HCT116 (cell line): ENCODE measurements at regions not wholly inside any gene's neighbourhood (a gene's known extent, or its start where the extent isn't known, plus 50 kb on each side); places are given as distances from the start of the nearest gene placed in this dataset.
A peak's percentile ranks its signal among the peaks of the same experiment; 100 is the strongest.

ENCODE experiments used
- ATAC-seq: fragments of 200-7000 bp; cut with Tn5 transposase; 2 replicates; pipeline ENCODE4 v1.9.1; 2020; ENCODE audit warnings: mild to moderate bottlenecking, moderate library complexity
- BruUV-seq: library from RNA; stranded (reverse); fragments of 400-500 nt; replicated peaks from 2 replicates; lab custom pipeline; 2021; lab: Mats Ljungman, UMichigan
- CTCF ChIA-PET: fragments of 300-600 bp; sonication (Branson Sonifier 250); formaldehyde crosslinking; loops from one replicate; lab custom pipeline; 2021; ENCODE audit warnings: antibody characterized with exemption; lab: Charles Lee
- POLR2A ChIA-PET: fragments of 300-600, 350-600 bp; sonication (Branson Sonifier 250); formaldehyde crosslinking; loops from one replicate; lab custom pipeline; 2021; ENCODE audit warnings: antibody characterized with exemption; lab: Charles Lee
- RAD21 ChIA-PET, 2 experiments: fragments of 300-600 bp; sonication (Branson Sonifier 250); formaldehyde crosslinking; loops; one replicate each; lab custom pipeline; 2023; ENCODE audit warnings: low total read pairs in 2 of 2; ENCODE audit not compliant: uncharacterized antibody in 2 of 2, unreplicated experiment in 2 of 2, low non-redundant PET in 1 of 2; lab: Charles Lee
- DNase-seq: peaks from one replicate; pipeline ENCODE4 v3.0.0-alpha.2; 2010; ENCODE audit warnings: low read depth, low spot score
- H2AFZ ChIP-seq: fragments of 200-600 bp; shearing (Covaris generic), sonication (generic); 2 replicates; pipeline ENCODE4 v1.6.1; 2017; ENCODE audit warnings: low read depth, mixed run types, mixed read lengths, antibody characterized with exemption, low read length; ENCODE audit not compliant: poor library complexity, severe bottlenecking
- H3K27ac ChIP-seq: 2 replicates; pipeline ENCODE4 v1.5.1; 2012; ENCODE audit warnings: low read depth, low read length
- H3K27me3 ChIP-seq: fragments of 200-600 bp; sonication (generic); 2 replicates; pipeline ENCODE4 v1.6.1; 2016; ENCODE audit warnings: mixed run types, low read length, mixed read lengths; ENCODE audit not compliant: insufficient read depth
- H3K36me3 ChIP-seq, 2 experiments: fragments of 200-500 bp in 1 of 2; fragments of 200-600 bp in 1 of 2; sonication (Bioruptor generic) in 1 of 2; sonication (generic) in 1 of 2; 2 replicates each; pipeline versions ENCODE4 v1.5.1 to v1.6.1; 2014 to 2016; ENCODE audit warnings: low read length in 2 of 2, inconsistent platforms in 1 of 2, mixed read lengths in 1 of 2, mixed run types in 1 of 2; ENCODE audit not compliant: insufficient read depth in 2 of 2, control insufficient read depth in 1 of 2
- H3K4me1 ChIP-seq, 2 experiments: fragments of 200-600 bp in 1 of 2; sonication (generic) in 1 of 2; 2 replicates each; pipeline versions ENCODE4 v1.5.1 to v1.6.1; 2012 to 2017; ENCODE audit warnings: low read length in 2 of 2, inconsistent platforms in 1 of 2, mild to moderate bottlenecking in 1 of 2, mixed read lengths in 1 of 2, mixed run types in 1 of 2, moderate library complexity in 1 of 2; ENCODE audit not compliant: insufficient read depth in 2 of 2, control insufficient read depth in 1 of 2
- H3K4me2 ChIP-seq: fragments of 200-600 bp; sonication (generic); 2 replicates; pipeline ENCODE4 v1.6.1; 2017; ENCODE audit warnings: mixed run types, low read length, mixed read lengths
- H3K4me3 ChIP-seq, 2 experiments: fragments of 200-600 bp in 1 of 2; sonication (generic) in 1 of 2; replicated peaks in 1 of 2; 2 replicates each; pipeline ENCODE4 v1.5.1; 2011 to 2016; ENCODE audit warnings: low read length in 2 of 2, control low read depth in 1 of 2, low read depth in 1 of 2, mild to moderate bottlenecking in 1 of 2, mixed read lengths in 1 of 2, mixed run types in 1 of 2
- H3K79me2 ChIP-seq: fragments of 200-600 bp; sonication (generic); 2 replicates; pipeline ENCODE4 v1.6.1; 2017; ENCODE audit warnings: mild to moderate bottlenecking, mixed run types, low read length, moderate library complexity, mixed read lengths; ENCODE audit not compliant: insufficient read depth
- H3K9ac ChIP-seq: fragments of 200-600 bp; sonication (generic); 2 replicates; pipeline ENCODE4 v1.6.1; 2016; ENCODE audit warnings: low read length, mixed read lengths
- H3K9me2 ChIP-seq: fragments of 200-600 bp; sonication (generic), shearing (Covaris generic); 2 replicates; pipeline ENCODE4 v1.6.1; 2017; ENCODE audit warnings: mixed run types, mild to moderate bottlenecking, moderate library complexity; ENCODE audit not compliant: insufficient read depth
- H3K9me3 ChIP-seq, 2 experiments: fragments of 200-500 bp in 1 of 2; fragments of 200-600 bp in 1 of 2; sonication (Bioruptor generic) in 1 of 2; sonication (generic) in 1 of 2; 2 replicates each; pipeline ENCODE4 v1.6.1; 2014 to 2017; ENCODE audit warnings: low read length in 2 of 2, mixed read lengths in 2 of 2, inconsistent platforms in 1 of 2, low read depth in 1 of 2, mild to moderate bottlenecking in 1 of 2, mixed run types in 1 of 2, moderate library complexity in 1 of 2; ENCODE audit not compliant: control insufficient read depth in 1 of 2, insufficient read depth in 1 of 2
- H4K20me1 ChIP-seq: fragments of 200-600 bp; sonication (generic), shearing (Covaris generic); 2 replicates; pipeline ENCODE4 v1.6.1; 2017; ENCODE audit warnings: mixed run types, mild to moderate bottlenecking, moderate library complexity; ENCODE audit not compliant: insufficient read depth
- ATF3 ChIP-seq: IDR thresholded peaks from 2 replicates; pipeline ENCODE4 v1.6.1; 2012
- CBX3 ChIP-seq: IDR thresholded peaks from 2 replicates; pipeline ENCODE4 v1.6.1; 2012; ENCODE audit warnings: low read depth
- CEBPB ChIP-seq: IDR thresholded peaks from 2 replicates; pipeline ENCODE4 v1.6.1; 2012; ENCODE audit warnings: low read depth
- EGR1 ChIP-seq: IDR thresholded peaks from 2 replicates; pipeline ENCODE4 v1.6.1; 2012; ENCODE audit warnings: low read depth
- EZH2phosphoT487 ChIP-seq: fragments of 200-600 bp; IDR thresholded peaks from 2 replicates; pipeline ENCODE4 v1.6.1; 2018; ENCODE audit warnings: antibody characterized with exemption, borderline replicate concordance
- FOSL1 ChIP-seq: IDR thresholded peaks from 2 replicates; pipeline ENCODE4 v1.6.1; 2012; ENCODE audit warnings: low read depth
- JUND ChIP-seq: IDR thresholded peaks from 2 replicates; pipeline ENCODE4 v1.6.1; 2012
- POLR2AphosphoS5 ChIP-seq: IDR thresholded peaks from 2 replicates; pipeline ENCODE4 v1.6.1; 2011; ENCODE audit warnings: mild to moderate bottlenecking, low read depth, low read length, moderate library complexity
- SP1 ChIP-seq: IDR thresholded peaks from 2 replicates; pipeline ENCODE4 v1.6.1; 2012; ENCODE audit warnings: low read depth
- YY1 ChIP-seq: IDR thresholded peaks from 2 replicates; pipeline ENCODE4 v1.6.1; 2011; ENCODE audit warnings: low read length, low read depth, moderate library complexity, mild to moderate bottlenecking; ENCODE audit not compliant: insufficient replicate concordance; ENCODE audit errors: extremely low read depth
- ZBTB33 ChIP-seq: IDR thresholded peaks from 2 replicates; pipeline ENCODE4 v1.6.1; 2011; ENCODE audit warnings: mild to moderate bottlenecking, low read length, moderate library complexity; ENCODE audit not compliant: insufficient replicate concordance; ENCODE audit errors: extremely low read depth
- ZNF274 ChIP-seq: fragments of 200-500 bp; sonication (Bioruptor generic); IDR thresholded peaks from 2 replicates; pipeline ENCODE4 v1.6.1; 2014; ENCODE audit warnings: mild to moderate bottlenecking, low read depth, low read length, inconsistent platforms
- intact Hi-C: fragments of 100-400 bp; cut with micrococcal nuclease; formaldehyde crosslinking; loops from 2 replicates; pipeline ENCODE4 v1.10.0; 2022

- DNase-seq: no peak
Measured at GRCh38 chr6:145155411-145155810, 579.9 kb downstream of the EPM2A start.

More at GRCh38 chr6:145155411-145155810, 579.9 kb downstream of the EPM2A start:
- Histone ChIP-seq H3K9me3 (peaks cover 6 to 10% of the 10 kb centered on the region in 2 experiments; a peak in 3 of 4 replicates), H3K27me3 (no peaks in the 10 kb centered on the region), H3K9ac (no peak overlapping the region), H3K27ac (no peak overlapping the region), H3K4me1 (peaks cover 0 to 13% of the 10 kb centered on the region in 2 experiments; a peak in 1 of 4 replicates), H2AFZ (peak overlapping the region; percentile 35), H3K36me3 (no peaks in the 10 kb centered on the region), H3K79me2 (no peaks in the 10 kb centered on the region), H3K9me2 (no peaks in the 10 kb centered on the region), H4K20me1 (no peaks in the 10 kb centered on the region), H3K4me2 (no peak overlapping the region; the same call in 1 of the 2 replicates), H3K4me3 (no peak overlapping the region)
- ChIA-PET CTCF (interaction anchor here (1.1 kb wide), 1 partner anchor 18 kb away, joined by 5 read pairs; no protein-coding TSS in a partner anchor), POLR2A (no interaction called here), RAD21 (no interaction called here)
- BruUV-seq: no TSS peak
- TF ChIP-seq CBX3: no peak
- TF ChIP-seq ZNF274: no peak
- no peak for TF ChIP-seq FOSL1
- TF ChIP-seq SP1: no peak
- no peak for TF ChIP-seq ATF3
- TF ChIP-seq EGR1: no peak
- no peak for TF ChIP-seq JUND
- no peak for TF ChIP-seq YY1
- no peak for TF ChIP-seq ZBTB33
- TF ChIP-seq CEBPB: no peak
- no peak for TF ChIP-seq EZH2phosphoT487
- no peak for TF ChIP-seq POLR2AphosphoS5
- no peak for ATAC-seq
- intact Hi-C loops: no loop called here
